ENCODE measurements at regions not wholly inside any gene's neighbourhood (a gene's known extent, or its start where the extent isn't known, plus 50 kb on each side); places are given as distances from the start of the nearest gene placed in this dataset.

DNA sequence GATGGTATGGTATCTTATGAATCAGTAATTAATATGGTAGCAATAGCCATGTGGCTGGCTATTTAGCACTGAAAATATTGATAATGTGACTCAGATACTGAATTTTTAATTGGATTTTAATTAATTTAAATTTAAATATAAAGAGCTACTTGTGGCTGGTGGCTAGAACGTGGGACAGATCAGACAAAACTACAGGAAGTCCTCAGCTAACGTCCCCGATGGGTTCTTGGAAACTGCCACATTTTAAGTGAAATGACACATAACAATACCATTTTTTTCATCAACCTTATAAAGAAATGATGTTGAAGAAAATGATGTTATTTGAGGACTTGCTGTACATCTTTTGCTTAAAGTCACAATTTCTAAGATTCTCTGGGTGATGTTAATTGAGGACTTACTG, 138.1 kb upstream of the FLRT2 start:
- DNase-seq: no peak

GRCh38 chr14:85399186-85399585, 130.8 kb upstream of the FLRT2 start:
- no peak for DNase-seq

DNA sequence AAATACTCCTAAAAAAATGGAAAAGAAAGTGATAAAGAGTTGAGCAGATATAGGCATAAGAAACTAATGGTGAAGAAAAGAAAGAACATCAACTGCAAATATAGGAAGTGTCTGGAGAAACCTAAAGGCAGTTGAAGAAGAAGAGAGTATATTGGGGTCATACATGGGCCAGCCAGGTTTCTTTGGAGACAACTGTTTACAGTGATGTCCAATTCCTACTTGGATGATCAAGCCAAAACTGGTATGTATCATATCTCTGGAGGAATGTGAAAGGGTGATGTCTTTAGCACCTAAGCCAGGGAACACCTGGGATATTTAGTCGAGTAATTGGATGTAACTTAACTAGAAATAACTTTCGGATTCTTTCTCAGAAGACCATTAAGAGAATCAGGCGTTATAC, 129.3 kb upstream of the FLRT2 start:
- no peak for DNase-seq

- DNase-seq: no peak
Observed at GRCh38 chr14:85401384-85401783, 128.6 kb upstream of the FLRT2 start.

DNA sequence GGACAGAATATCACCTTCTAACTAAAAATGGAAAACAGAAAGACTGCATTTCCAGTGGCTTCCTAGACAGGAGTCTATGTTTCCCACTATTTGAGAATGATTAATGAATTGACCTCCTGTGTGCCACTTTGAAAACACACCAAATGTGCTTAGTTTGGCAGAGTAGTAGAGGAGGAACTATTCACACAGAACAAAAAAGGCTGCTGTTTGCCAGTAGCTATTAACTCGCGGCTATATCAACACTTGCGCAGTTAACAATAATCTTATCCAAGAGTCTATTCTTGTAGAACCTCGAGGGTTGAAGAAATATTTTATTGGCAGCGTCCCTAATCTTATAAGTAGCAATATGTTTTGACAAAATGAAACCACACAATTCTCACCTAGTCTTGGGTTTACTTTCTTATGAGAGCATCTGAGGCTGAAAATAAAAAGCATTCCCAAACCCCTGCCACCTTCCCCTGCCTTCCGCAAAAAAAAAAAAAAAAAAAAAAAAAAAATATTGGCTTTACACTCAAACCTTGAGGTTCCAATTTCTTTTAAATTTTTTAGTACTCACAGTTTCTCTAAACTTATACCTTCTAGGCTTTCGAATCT, 127.3 kb upstream of the FLRT2 start:
- DNase-seq: no peak

DNA sequence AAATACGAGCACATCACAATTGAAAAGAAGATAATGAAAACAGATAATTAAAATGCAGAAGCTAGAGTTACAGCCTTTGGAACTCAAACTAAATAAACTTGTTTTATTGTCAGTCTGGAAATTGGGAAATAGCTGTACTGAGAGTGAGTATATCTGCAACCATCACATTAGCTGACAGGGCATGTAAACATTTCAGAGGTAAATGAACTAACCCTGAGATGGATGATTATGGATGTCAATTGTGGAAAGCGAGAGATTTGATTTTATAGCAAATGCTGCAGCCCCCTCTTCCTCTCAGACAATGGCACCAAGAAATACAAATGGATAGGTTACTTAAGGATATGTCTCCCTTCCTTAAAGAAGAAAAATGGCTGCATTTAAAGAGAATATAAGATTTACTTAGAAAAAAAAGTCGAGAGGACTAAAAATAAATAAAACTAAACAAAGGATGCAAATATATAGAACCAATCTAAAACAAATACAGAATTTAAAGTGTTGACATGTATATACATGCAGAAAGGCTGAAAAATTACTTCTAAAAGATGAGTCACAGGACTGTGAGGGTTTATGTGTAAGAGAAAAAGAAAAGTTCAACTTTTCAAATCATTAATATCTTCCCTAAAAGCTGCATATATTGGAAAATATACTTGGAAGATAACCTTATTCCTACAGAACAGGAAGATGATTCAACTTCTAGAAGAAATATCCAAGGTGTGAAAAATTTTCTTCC, 120.3 kb upstream of the FLRT2 start:
- DNase-seq: no peak

DNA sequence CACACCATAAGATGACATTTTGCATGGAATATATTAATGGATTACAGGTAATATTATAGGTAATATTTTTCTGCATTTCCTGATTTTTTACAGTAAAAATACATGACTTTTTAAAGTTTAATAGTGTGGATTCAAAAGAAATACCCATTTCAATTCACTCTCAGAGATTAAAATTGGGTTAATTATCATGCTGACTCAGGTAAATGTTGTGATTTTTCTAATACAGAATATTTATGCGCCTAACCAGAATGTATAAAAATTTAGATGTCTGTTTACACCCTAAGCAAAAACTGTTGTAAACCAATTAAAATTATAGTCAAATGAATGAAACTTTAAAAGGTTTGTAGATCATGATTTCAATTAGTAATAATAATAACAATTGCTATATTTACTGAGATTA, 117.2 kb upstream of the FLRT2 start:
- no peak for DNase-seq

- no peak for DNase-seq
Observed at GRCh38 chr14:85413836-85414526, 116.0 kb upstream of the FLRT2 start.

GRCh38 chr14:85415015-85415712, 114.8 kb upstream of the FLRT2 start:
- no peak for DNase-seq

DNA sequence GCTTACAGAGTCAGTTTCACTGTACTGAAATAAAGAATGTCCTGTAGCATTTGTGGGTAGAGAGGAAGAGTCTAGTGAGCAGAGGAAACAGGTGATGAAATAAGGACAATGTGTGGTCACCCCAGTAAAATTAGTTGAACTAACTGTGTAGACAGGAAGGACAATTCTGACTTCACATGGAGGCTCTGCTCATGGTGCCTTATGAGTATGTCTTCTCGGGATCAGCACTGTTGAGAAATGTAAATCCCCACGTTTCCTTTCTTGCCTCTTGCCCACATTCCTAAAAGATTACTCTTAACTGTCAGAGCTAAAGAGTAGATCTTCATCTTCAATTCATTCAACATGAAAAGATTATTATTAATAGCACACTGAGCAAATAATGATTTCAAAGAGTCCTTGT, 113.2 kb upstream of the FLRT2 start:
- DNase-seq: no peak

DNA sequence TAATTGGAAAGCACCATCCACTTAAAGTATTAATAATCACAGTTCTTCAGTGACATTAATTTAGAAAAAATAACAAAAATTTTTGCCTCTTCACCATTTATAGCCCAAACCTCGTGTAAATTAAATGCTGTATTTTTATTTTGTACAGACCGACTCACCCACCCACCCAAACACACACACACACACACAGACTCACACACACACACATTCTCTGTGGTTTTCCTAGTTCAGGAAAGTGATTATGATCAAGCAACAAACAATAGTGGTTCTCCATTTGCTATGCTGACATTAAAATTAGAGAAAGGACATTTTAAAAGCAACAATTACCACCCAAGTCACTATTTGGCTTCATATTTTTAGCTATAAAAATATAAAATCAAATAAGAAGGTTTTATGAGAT, 112.5 kb upstream of the FLRT2 start:
- DNase-seq: no peak

- DNase-seq: no peak
Observed at GRCh38 chr14:85418721-85419120, 111.2 kb upstream of the FLRT2 start.

DNA sequence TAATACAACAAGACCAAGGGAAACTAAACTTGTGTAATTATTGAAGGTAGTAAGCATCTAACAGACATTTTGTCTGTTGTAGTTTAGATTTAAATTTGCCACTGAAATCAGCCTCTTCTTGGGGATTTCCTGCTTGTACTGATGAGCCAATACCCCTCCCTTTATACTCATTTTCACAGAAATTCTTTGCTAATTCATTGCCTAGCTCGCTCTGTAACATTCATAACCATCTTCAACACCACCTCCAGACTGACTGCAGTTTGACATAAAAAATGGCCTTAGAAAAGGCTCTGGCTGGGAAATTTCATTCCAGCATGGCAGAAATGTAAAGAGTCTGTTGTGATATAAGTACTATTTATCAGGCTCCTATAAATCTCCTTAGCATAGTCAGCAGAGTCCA, 109.7 kb upstream of the FLRT2 start:
- DNase-seq: no peak

DNA sequence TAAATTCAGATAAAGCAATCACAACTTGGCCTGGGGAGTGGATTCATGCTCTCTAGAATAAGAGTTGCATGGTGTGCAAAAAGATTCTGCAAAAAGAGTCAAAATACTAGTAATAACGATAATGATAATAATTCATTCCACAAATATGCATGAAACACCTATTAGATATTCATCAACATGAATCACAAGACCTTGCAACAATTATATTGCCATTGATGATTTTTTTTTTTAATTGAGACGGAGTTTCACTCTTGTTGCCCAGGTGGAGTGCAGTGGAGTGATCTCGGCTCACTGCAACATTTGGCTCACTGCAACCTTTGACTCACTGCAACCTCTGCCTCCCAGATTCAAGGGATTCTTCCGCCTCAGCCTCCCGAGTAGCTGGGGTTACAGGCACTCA, 109.2 kb upstream of the FLRT2 start:
- no peak for DNase-seq

- DNase-seq: no peak
Observed at GRCh38 chr14:85421186-85421877, 108.6 kb upstream of the FLRT2 start.

- DNase-seq: no peak
Observed at GRCh38 chr14:85423889-85424288, 106.1 kb upstream of the FLRT2 start.

DNA sequence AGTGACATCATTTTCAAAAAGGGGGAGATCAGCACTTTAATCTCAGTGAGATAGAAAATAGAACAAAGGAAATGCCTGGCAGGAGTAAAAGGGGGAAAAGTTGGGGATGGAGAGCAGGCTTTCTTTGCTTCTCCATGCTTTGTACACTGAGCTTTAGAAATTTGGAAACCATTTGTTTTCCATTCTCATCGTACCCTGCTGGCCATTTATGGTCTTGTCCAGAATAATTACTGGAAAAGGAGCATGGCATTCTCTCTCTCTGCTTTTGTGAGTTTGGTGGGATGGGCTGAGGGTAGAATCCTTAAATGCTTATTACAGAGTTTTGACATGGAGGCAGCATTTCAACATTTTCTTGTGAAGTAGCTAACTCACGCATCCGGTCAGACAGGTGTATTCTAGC, 104.4 kb upstream of the FLRT2 start:
- DNase-seq: no peak

- no peak for DNase-seq
Observed at GRCh38 chr14:85426068-85426935, 103.6 kb upstream of the FLRT2 start.

- no peak for DNase-seq
Observed at GRCh38 chr14:85428926-85429325, 101.0 kb upstream of the FLRT2 start.

GRCh38 chr14:85437148-85437547, 92.8 kb upstream of the FLRT2 start:
- DNase-seq: no peak

- DNase-seq: no peak
Observed at GRCh38 chr14:85438001-85438400, 91.9 kb upstream of the FLRT2 start.

GRCh38 chr14:85438481-85438942, 91.4 kb upstream of the FLRT2 start:
- DNase-seq: no peak
